K562 (cell line): ENCODE measurements at regions not wholly inside any gene's neighbourhood (a gene's known extent, or its start where the extent isn't known, plus 50 kb on each side); places are given as distances from the start of the nearest gene placed in this dataset.

ENCODE experiments used
- ATAC-seq: fragments of 200-7000 bp; cut with Tn5 transposase; 3 replicates; pipeline ENCODE4 v1.9.1; 2020; ENCODE audit warnings: moderate library complexity
- BruUV-seq: library from RNA; stranded (reverse); fragments of 400-500 nt; replicated peaks from 2 replicates; lab custom pipeline; 2021; lab: Mats Ljungman, UMichigan
- CTCF ChIA-PET: fragments of 300-600 bp; formaldehyde crosslinking; extraction: SDS; loops from one replicate; lab custom pipeline; 2021; ENCODE audit warnings: low intra/inter-chr PET ratio; lab: Yijun Ruan, JAX
- POLR2A ChIA-PET: fragments of 300-600, 350-650 bp; sonication (Branson Sonifier 250); formaldehyde crosslinking; extraction: SDS; loops from one replicate; lab custom pipeline; 2021; ENCODE audit warnings: antibody characterized with exemption, inconsistent platforms; lab: Yijun Ruan, JAX
- DNase-seq, 4 experiments: peaks; one replicate each; pipeline versions ENCODE4 v3.0.0 to v3.0.0-alpha.2; 2011 to 2018; ENCODE audit warnings: low spot score in 3 of 4, mixed read lengths in 3 of 4; ENCODE audit errors: extremely low read depth in 1 of 4
- FAIRE-seq: peaks from 2 replicates; lab custom pipeline; 2011; peaks lifted over from hg19 to GRCh38; lab: Jason Lieb, UNC
- H2AFZ ChIP-seq: 2 replicates; pipeline ENCODE4 v1.6.0; 2011; ENCODE audit warnings: low read depth, low read length, control low read depth, inconsistent platforms
- H3K27ac ChIP-seq: fragments of 200-600 bp; 3 replicates; pipeline ENCODE4 v1.8.0; 2011; ENCODE audit warnings: low read depth, mild to moderate bottlenecking, control low read depth, inconsistent platforms, low read length, moderate library complexity, mixed read lengths; ENCODE audit errors: extremely low read depth
- H3K27me3 ChIP-seq, 2 experiments: fragments of 300-600 bp in 1 of 2; 2 replicates in 1 of 2; 3 replicates in 1 of 2; pipeline versions ENCODE4 v1.6.0 to v1.8.0; 2011; ENCODE audit warnings: inconsistent platforms in 2 of 2, low read length in 2 of 2, mild to moderate bottlenecking in 1 of 2, mixed read lengths in 1 of 2, moderate library complexity in 1 of 2; ENCODE audit not compliant: control insufficient read depth in 2 of 2, insufficient read depth in 2 of 2
- H3K36me3 ChIP-seq: fragments of 300-600 bp; 3 replicates; pipeline ENCODE4 v1.8.0; 2011; ENCODE audit warnings: mild to moderate bottlenecking, low read length, inconsistent platforms; ENCODE audit not compliant: control insufficient read depth, insufficient read depth
- H3K4me1 ChIP-seq, 2 experiments: fragments of 200-600 bp in 1 of 2; replicated peaks in 1 of 2; 2 replicates in 1 of 2; 3 replicates in 1 of 2; pipeline versions ENCODE4 v1.5.1 to v1.8.0; 2011; ENCODE audit warnings: inconsistent platforms in 2 of 2, low read length in 2 of 2, mild to moderate bottlenecking in 1 of 2, mixed read lengths in 1 of 2, moderate library complexity in 1 of 2; ENCODE audit not compliant: control insufficient read depth in 2 of 2, insufficient read depth in 2 of 2
- H3K4me2 ChIP-seq: 2 replicates; pipeline ENCODE4 v1.6.1; 2011; ENCODE audit warnings: low read length, control low read depth, inconsistent platforms, mixed read lengths; ENCODE audit not compliant: insufficient read depth
- H3K4me3 ChIP-seq: fragments of 200-600 bp; sonication (generic), shearing (Covaris generic); 2 replicates; pipeline ENCODE4 v1.5.1; 2016; ENCODE audit warnings: control low read depth, inconsistent platforms
- H3K79me2 ChIP-seq: fragments of 200-600 bp; 3 replicates; pipeline ENCODE4 v1.8.0; 2011; ENCODE audit warnings: low read length, inconsistent platforms; ENCODE audit not compliant: control insufficient read depth, insufficient read depth
- H3K9ac ChIP-seq, 2 experiments: 2 replicates each; pipeline versions ENCODE4 v1.6.0 to v1.6.1; 2011; ENCODE audit warnings: low read depth in 2 of 2, low read length in 2 of 2, control low read depth in 1 of 2, inconsistent platforms in 1 of 2, mild to moderate bottlenecking in 1 of 2, mixed read lengths in 1 of 2; ENCODE audit not compliant: insufficient read depth in 1 of 2
- H3K9me1 ChIP-seq: one replicate; pipeline ENCODE4 v1.6.0; 2011; ENCODE audit warnings: inconsistent platforms, mild to moderate bottlenecking, low read length, moderate library complexity; ENCODE audit not compliant: control insufficient read depth, insufficient read depth
- H3K9me3 ChIP-seq: replicated peaks from 2 replicates; pipeline ENCODE4 v1.5.1; 2011; ENCODE audit warnings: low read depth, low read length, inconsistent platforms; ENCODE audit not compliant: control insufficient read depth, insufficient read depth
- H4K20me1 ChIP-seq: replicated peaks from 2 replicates; pipeline ENCODE4 v1.6.1; 2011; ENCODE audit warnings: low read length, inconsistent platforms, mixed read lengths; ENCODE audit not compliant: control insufficient read depth, insufficient read depth
- CGGBP1 ChIP-seq: fragments of 250-450 bp; sonication (Bioruptor Pico); IDR thresholded peaks from 2 replicates; pipeline ENCODE4 v1.9.0; 2021; ENCODE audit warnings: mild to moderate bottlenecking
- GTF2F1 ChIP-seq: IDR thresholded peaks from 2 replicates; pipeline ENCODE4 v1.6.1; 2011; ENCODE audit warnings: low read depth, low read length, improper control_type of control experiment
- HOXB6 ChIP-seq: fragments of 250-450 bp; sonication (Bioruptor Pico); IDR thresholded peaks from 2 replicates; pipeline ENCODE4 v1.5.1; 2022; ENCODE audit warnings: mild to moderate bottlenecking, borderline replicate concordance
- MBD2 ChIP-seq: sonication (generic); IDR thresholded peaks from 2 replicates; pipeline ENCODE4 v1.6.1; 2016; ENCODE audit warnings: low read depth, borderline replicate concordance
- MNT ChIP-seq, 2 experiments: fragments of 450-650 bp; conservative IDR thresholded peaks; 2 replicates each; pipeline ENCODE4 v1.6.1; 2017; ENCODE audit warnings: mild to moderate bottlenecking in 2 of 2, moderate library complexity in 2 of 2
- MTA1 ChIP-seq: fragments of 450-650 bp; IDR thresholded peaks from 2 replicates; pipeline ENCODE4 v1.6.1; 2017; ENCODE audit warnings: borderline replicate concordance
- NONO ChIP-seq, 2 experiments: fragments of 200-400 bp in 1 of 2; fragments of 450-650 bp in 1 of 2; formaldehyde crosslinking in 1 of 2; IDR thresholded peaks; 2 replicates each; pipeline ENCODE4 v1.6.1; 2017; ENCODE audit warnings: low read depth in 2 of 2, mild to moderate bottlenecking in 2 of 2, moderate library complexity in 2 of 2, low read length in 1 of 2
- RUNX1 ChIP-seq: sonication (generic); IDR thresholded peaks from 2 replicates; pipeline ENCODE4 v1.6.1; 2016; ENCODE audit warnings: antibody characterized with exemption, low read depth
- SUPT5H ChIP-seq: fragments of 450-650 bp; IDR thresholded peaks from 2 replicates; pipeline ENCODE4 v1.6.1; 2016
- TEAD2 ChIP-seq: fragments of 450-650 bp; IDR thresholded peaks from 2 replicates; pipeline ENCODE4 v1.6.1; 2016; ENCODE audit warnings: missing genetic modification characterization, control low read depth, missing compliant biosample characterization
- TRIM28 ChIP-seq: fragments of 450-650 bp; IDR thresholded peaks from 2 replicates; pipeline ENCODE4 v1.6.1; 2017
- ZNF143 ChIP-seq: sonication (generic); formaldehyde crosslinking; IDR thresholded peaks from 2 replicates; pipeline ENCODE4 v1.9.0; 2022; ENCODE audit warnings: mild to moderate bottlenecking, missing genetic modification reagents
- ZNF165 ChIP-seq: fragments of 250-450 bp; sonication (Bioruptor Pico); IDR thresholded peaks from 2 replicates; pipeline ENCODE4 v1.4.0; 2020; ENCODE audit warnings: borderline replicate concordance
- ZNF232 ChIP-seq: sonication (generic); formaldehyde crosslinking; IDR thresholded peaks from 2 replicates; pipeline ENCODE4 v1.8.0; 2022; ENCODE audit warnings: mild to moderate bottlenecking, missing genetic modification reagents
- ZNF583 ChIP-seq: fragments of 250-450 bp; sonication (Bioruptor Pico); IDR thresholded peaks from 2 replicates; pipeline ENCODE4 v1.4.0; 2020
- WGBS: fragments of 100-300 bp; shearing (Covaris generic); methylation state at CpG from one replicate; pipeline ENCODE4 v1.1.6; 2016; ENCODE audit warnings: low coverage, mixed read lengths; ENCODE audit not compliant: insufficient coverage; ENCODE audit errors: missing lambda C conversion rate; 5-methylcytosine and 5-hydroxymethylcytosine counted together
- in situ Hi-C: fragments of 300-500 bp; cut with MboI; formaldehyde crosslinking; loops from 4 replicates; pipeline ENCODE4 v1.15.0; 2018; ENCODE audit warnings: inconsistent platforms, mixed read lengths
- intact Hi-C: fragments of 100-400 bp; cut with micrococcal nuclease; formaldehyde crosslinking; loops from 2 replicates; pipeline ENCODE4 v1.14.2; 2022

- no peak overlapping the region for H3K4me3 ChIP-seq
- in situ Hi-C loops = no loop called here
- H3K79me2 ChIP-seq = no peaks in the 10 kb centered on the region
- no peaks in the 10 kb centered on the region for H3K27me3 ChIP-seq
- intact Hi-C loops = no loop called here
- H3K36me3 ChIP-seq = no peaks in the 10 kb centered on the region
- H3K9me3 ChIP-seq = peaks cover 8% of the 10 kb centered on the region
- FAIRE-seq = no peak
- H3K9me1 ChIP-seq = no peaks in the 10 kb centered on the region
- 29% methylated on average over 1 of the region's 1 CpG for WGBS
- no peak overlapping the region for H2AFZ ChIP-seq
- no peak overlapping the region for H3K9ac ChIP-seq
- no peak overlapping the region for H3K27ac ChIP-seq
- TF ChIP-seq RUNX1 (no peak), ZNF232 (no peak), TRIM28 (no peak)
- H3K4me1 ChIP-seq = peaks cover 0 to 3% of the 10 kb centered on the region in 2 experiments; a peak in 1 of 5 replicates
- no peaks in the 10 kb centered on the region for H4K20me1 ChIP-seq
- POLR2A ChIA-PET = interaction anchor here (1.3 kb wide), 1 partner anchor 9 kb away, joined by 5 read pairs; no protein-coding TSS in a partner anchor
- no peak for DNase-seq
- ATAC-seq = no peak
- BruUV-seq = no TSS peak
- CTCF ChIA-PET = no interaction called here
- no peak overlapping the region for H3K4me2 ChIP-seq
Measured at GRCh38 chr15:58297639-58298038, 134.2 kb upstream of the LIPC start.

- H3K36me3 ChIP-seq = no peaks in the 10 kb centered on the region
- in situ Hi-C loops (no loop called here), intact Hi-C loops (no loop called here)
- H3K27ac ChIP-seq = no peak overlapping the region
- DNase-seq = no peak
- no peak for FAIRE-seq
- no peaks in the 10 kb centered on the region for H3K9me1 ChIP-seq
- ChIA-PET POLR2A (interaction anchor here (1.3 kb wide), 1 partner anchor 8 kb away, joined by 5 read pairs; no protein-coding TSS in a partner anchor), CTCF (no interaction called here)
- H3K4me1 ChIP-seq = peaks cover 0 to 7% of the 10 kb centered on the region in 2 experiments; a peak in 2 of 5 replicates
- H4K20me1 ChIP-seq = no peaks in the 10 kb centered on the region
- no peak overlapping the region for H3K9ac ChIP-seq
- no peak for ATAC-seq
- no peaks in the 10 kb centered on the region for H3K27me3 ChIP-seq
- H2AFZ ChIP-seq = no peak overlapping the region
- no TSS peak for BruUV-seq
- H3K79me2 ChIP-seq = no peaks in the 10 kb centered on the region
- no peak overlapping the region for H3K4me3 ChIP-seq
- WGBS = 57% methylated on average over 10 of the region's 10 CpGs
- H3K4me2 ChIP-seq = no peak overlapping the region
- H3K9me3 ChIP-seq = peaks cover 8% of the 10 kb centered on the region
- TF ChIP-seq NONO (IDR thresholded peaks at IDR 0.05; ENCODE audit: low read depth in 2 of 2, low read length in 1 of 2) (no peak), ZNF143 (no peak), CGGBP1 (CRISPR knock-in tag) (no peak), HOXB6 (CRISPR knock-in tag) (no peak), GTF2F1 (no peak), MBD2 (no peak), SUPT5H (no peak), ZNF583 (no peak), ZNF165 (CRISPR knock-in tag) (no peak), MNT (conservative IDR thresholded peaks at IDR 0.05) (no peak), TEAD2 (tag) (no peak), MTA1 (no peak)
Measured at GRCh38 chr15:58298879-58299850, 132.6 kb upstream of the LIPC start.
